ENCODE measurements at regions not wholly inside any gene's neighbourhood (a gene's known extent, or its start where the extent isn't known, plus 50 kb on each side); places are given as distances from the start of the nearest gene placed in this dataset.

DNA sequence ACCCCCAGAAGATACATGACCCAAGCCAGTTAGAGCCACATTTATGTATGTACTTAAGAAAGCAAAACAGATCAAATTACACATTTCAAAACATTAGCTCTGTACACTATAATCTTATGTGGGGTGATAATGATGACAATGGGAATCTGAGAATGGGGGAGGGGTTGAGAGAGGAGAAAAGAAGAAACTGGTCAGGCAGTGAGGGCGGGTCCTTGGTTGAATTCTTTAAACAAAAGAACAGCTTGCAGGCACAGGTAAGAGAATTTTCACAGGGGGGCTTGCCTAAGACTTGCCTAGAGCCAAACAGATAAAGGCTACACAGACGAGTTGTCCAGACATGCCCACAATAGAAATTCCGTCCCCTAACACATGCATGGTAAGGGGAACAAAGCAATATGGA, 76.8 kb upstream of the PTER start:
- 20% methylated on average over 1 of the region's 3 CpGs; no CpG with 5 or more reads in 1 of the 2 experiments for WGBS, 2 experiments (ENCODE audit: extremely low coverage in 2 of 2, insufficient read length in 1 of 2)
- no peak overlapping the region for H3K4ac ChIP-seq (ENCODE audit: low read depth, low read length)
- H2AK9ac ChIP-seq (replicated peaks; ENCODE audit: low read depth, low read length, poor library complexity), result no peak overlapping the region
- TF ChIP-seq RCOR1 (IDR thresholded peaks at IDR 0.05; ENCODE audit: insufficient replicate concordance, low read length) (no peak), BHLHE40 (IDR thresholded peaks at IDR 0.05; ENCODE audit: low read depth, low read length) (no peak), CEBPB (IDR thresholded peaks at IDR 0.05; ENCODE audit: low read depth, low read length) (no peak), ELK1 (IDR thresholded peaks at IDR 0.05; ENCODE audit: borderline replicate concordance, low read depth, low read length) (no peak), SMC3 (IDR thresholded peaks at IDR 0.05; ENCODE audit: low read depth, low read length) (no peak), MXI1 (IDR thresholded peaks at IDR 0.05; ENCODE audit: borderline replicate concordance, low read depth, low read length) (no peak), MAFK (IDR thresholded peaks at IDR 0.05; ENCODE audit: low read depth, low read length) (no peak), RFX5 (IDR thresholded peaks at IDR 0.05; ENCODE audit: low read depth, low read length) (no peak), NFE2L2 (IDR thresholded peaks at IDR 0.05; ENCODE audit: low read depth, low read length) (no peak), MAZ (IDR thresholded peaks at IDR 0.05; ENCODE audit: borderline replicate concordance, low read depth, low read length) (no peak), CHD1 (IDR thresholded peaks at IDR 0.05; ENCODE audit: low read depth, low read length) (no peak), FOS (IDR thresholded peaks at IDR 0.05; ENCODE audit: low read depth, low read length) (no peak), RAD21 (IDR thresholded peaks at IDR 0.05; ENCODE audit: low read length) (no peak)
- TF ChIP-seq, protein P1, sequence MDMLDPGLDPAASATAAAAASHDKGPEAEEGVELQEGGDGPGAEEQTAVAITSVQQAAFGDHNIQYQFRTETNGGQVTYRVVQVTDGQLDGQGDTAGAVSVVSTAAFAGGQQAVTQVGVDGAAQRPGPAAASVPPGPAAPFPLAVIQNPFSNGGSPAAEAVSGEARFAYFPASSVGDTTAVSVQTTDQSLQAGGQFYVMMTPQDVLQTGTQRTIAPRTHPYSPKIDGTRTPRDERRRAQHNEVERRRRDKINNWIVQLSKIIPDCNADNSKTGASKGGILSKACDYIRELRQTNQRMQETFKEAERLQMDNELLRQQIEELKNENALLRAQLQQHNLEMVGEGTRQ (IDR thresholded peaks at IDR 0.05; ENCODE audit: low read depth, low read length), result no peak
- no peaks in the 10 kb centered on the region for H4K20me1 ChIP-seq (ENCODE audit: insufficient read depth, low read length)
- H3K4me3 ChIP-seq (ENCODE audit: insufficient read depth, low read depth, low read length), result no peak overlapping the region
- H3K56ac ChIP-seq (ENCODE audit: extremely low read depth, insufficient read depth, low read length), result no peak overlapping the region
- H2BK15ac ChIP-seq (ENCODE audit: low read depth, low read length), result no peak overlapping the region
- no peak overlapping the region for H2BK120ac ChIP-seq (ENCODE audit: low read depth, low read length)
- no peak overlapping the region for H2BK20ac ChIP-seq (ENCODE audit: low read depth, low read length)
- no peak overlapping the region for H2AK5ac ChIP-seq (ENCODE audit: low read depth, low read length)
- H3K4me1 ChIP-seq (ENCODE audit: control insufficient read depth, insufficient read depth, low read length), result no peaks in the 10 kb centered on the region
- ATAC-seq (ENCODE audit: low read depth), result no peak
- H3K4me2 ChIP-seq (ENCODE audit: low read depth, low read length), result no peak overlapping the region
- BruUV-seq (replicated peaks), result no TSS peak
- peaks cover 7% of the 10 kb centered on the region; the same call in 1 of the 2 replicates for H3K9me3 ChIP-seq (ENCODE audit: control insufficient read depth, insufficient read depth, low read length)
- no peaks in the 10 kb centered on the region for H3K36me3 ChIP-seq (ENCODE audit: control insufficient read depth, insufficient read depth, low read length)
- H3K79me1 ChIP-seq (ENCODE audit: low read depth in 1 of 2, low read length in 2 of 2), result no peaks in the 10 kb centered on the region
- H3K27ac ChIP-seq (ENCODE audit: insufficient read depth, low read length), result no peak overlapping the region
- dilution Hi-C loops (cut with HindIII; ENCODE audit: low sequenced_read_pairs, unreplicated experiment) (no loop called here), intact Hi-C loops (cut with micrococcal nuclease) (no loop called here), in situ Hi-C loops (cut with MboI; ENCODE audit: low sequenced_read_pairs) (no loop called here)
- ChIA-PET CTCF (no interaction called here), POLR2A (ENCODE audit: unreplicated experiment) (no interaction called here)
- no peak overlapping the region for H3K23ac ChIP-seq (ENCODE audit: low read depth, low read length)
- H3K14ac ChIP-seq (replicated peaks; ENCODE audit: low read depth, low read length), result no peak overlapping the region
- H3K18ac ChIP-seq (ENCODE audit: low read depth, low read length), result no peak overlapping the region
- H3K9me1 ChIP-seq (ENCODE audit: insufficient read depth, low read length), result no peaks in the 10 kb centered on the region
- no peak for DNase-seq
- no peak overlapping the region for H4K5ac ChIP-seq (ENCODE audit: low read depth, low read length)
- no peak overlapping the region for H4K91ac ChIP-seq (ENCODE audit: insufficient read depth, low read depth, low read length)
- H3K27me3 ChIP-seq (ENCODE audit: control insufficient read depth, insufficient read depth, low read length), result no peaks in the 10 kb centered on the region
- no peak overlapping the region for H2AFZ ChIP-seq (replicated peaks; ENCODE audit: low read length, poor library complexity)
- no peak overlapping the region for H2BK5ac ChIP-seq (ENCODE audit: low read depth, low read length, poor library complexity, severe bottlenecking)
- no peak overlapping the region for H3K9ac ChIP-seq (ENCODE audit: low read depth, low read length)
- H4K8ac ChIP-seq (ENCODE audit: low read depth in 2 of 2, low read length in 2 of 2), result no peak overlapping the region

All from IMR-90 (cell line).